ENCODE measurements at regions not wholly inside any gene's neighbourhood (a gene's known extent, or its start where the extent isn't known, plus 50 kb on each side); places are given as distances from the start of the nearest gene placed in this dataset.
A peak's percentile ranks its signal among the peaks of the same experiment; 100 is the strongest.

- no peak for DNase-seq (ENCODE audit: low read depth)
Measured at GRCh38 chr18:65548316-65548715, 202.5 kb upstream of the CDH7 start.

- no peak for DNase-seq (ENCODE audit: low read depth)
Measured at GRCh38 chr18:65547046-65547445, 203.8 kb upstream of the CDH7 start.

- DNase-seq (ENCODE audit: low read depth), result no peak
Measured at GRCh38 chr18:65544701-65545100, 206.1 kb upstream of the CDH7 start.

GRCh38 chr18:65527879-65528633, 222.8 kb upstream of the CDH7 start:
- peak; percentile 7 for DNase-seq (ENCODE audit: low read depth)

GRCh38 chr18:65526099-65526498, 224.7 kb upstream of the CDH7 start:
- no peak for DNase-seq (ENCODE audit: low read depth)

GRCh38 chr18:65523461-65523860, 227.4 kb upstream of the CDH7 start:
- no peak for DNase-seq (ENCODE audit: low read depth)

- no peak for DNase-seq (ENCODE audit: low read depth)
Measured at GRCh38 chr18:65522907-65523306, 227.9 kb upstream of the CDH7 start.

- DNase-seq (ENCODE audit: low read depth), result no peak
Measured at GRCh38 chr18:65516209-65516608, 234.6 kb upstream of the CDH7 start.

GRCh38 chr18:65498605-65499004, 252.2 kb upstream of the CDH7 start:
- no peak for DNase-seq (ENCODE audit: low read depth)

GRCh38 chr18:65487569-65487968, 263.2 kb upstream of the CDH7 start:
- no peak for DNase-seq (ENCODE audit: low read depth)

GRCh38 chr18:65477455-65477854, 273.4 kb upstream of the CDH7 start:
- DNase-seq (ENCODE audit: low read depth), result no peak

- DNase-seq (ENCODE audit: low read depth), result no peak
Measured at GRCh38 chr18:65468881-65469280, 281.9 kb upstream of the CDH7 start.

GRCh38 chr18:65464361-65464760, 286.5 kb upstream of the CDH7 start:
- no peak for DNase-seq (ENCODE audit: low read depth)

- DNase-seq (ENCODE audit: low read depth), result no peak
Measured at GRCh38 chr18:65459741-65460140, 291.1 kb upstream of the CDH7 start.

- DNase-seq (ENCODE audit: low read depth), result no peak
Measured at GRCh38 chr18:65458871-65459270, 291.9 kb upstream of the CDH7 start.

- peak; percentile 38 for DNase-seq (ENCODE audit: low read depth)
Measured at GRCh38 chr18:65439188-65439587, 311.6 kb upstream of the CDH7 start.

GRCh38 chr18:65436430-65436829, 314.4 kb upstream of the CDH7 start:
- no peak for DNase-seq (ENCODE audit: low read depth)

GRCh38 chr18:65435534-65435933, 315.3 kb upstream of the CDH7 start:
- no peak for DNase-seq (ENCODE audit: low read depth)

- no peak for DNase-seq (ENCODE audit: low read depth)
Measured at GRCh38 chr18:65429601-65430000, 321.2 kb upstream of the CDH7 start.

GRCh38 chr18:65425366-65425765, 325.4 kb upstream of the CDH7 start:
- DNase-seq (ENCODE audit: low read depth), result no peak

GRCh38 chr18:65423776-65424175, 327.0 kb upstream of the CDH7 start:
- DNase-seq (ENCODE audit: low read depth), result no peak

- DNase-seq (ENCODE audit: low read depth), result no peak
Measured at GRCh38 chr18:65422544-65423136, 328.2 kb upstream of the CDH7 start.

- peak; percentile 42 for DNase-seq (ENCODE audit: low read depth)
Measured at GRCh38 chr18:65415098-65415497, 335.7 kb upstream of the CDH7 start.

Measured in HT1080 (cell line).